ENCODE measurements at regions not wholly inside any gene's neighbourhood (a gene's known extent, or its start where the extent isn't known, plus 50 kb on each side); places are given as distances from the start of the nearest gene placed in this dataset.

DNA sequence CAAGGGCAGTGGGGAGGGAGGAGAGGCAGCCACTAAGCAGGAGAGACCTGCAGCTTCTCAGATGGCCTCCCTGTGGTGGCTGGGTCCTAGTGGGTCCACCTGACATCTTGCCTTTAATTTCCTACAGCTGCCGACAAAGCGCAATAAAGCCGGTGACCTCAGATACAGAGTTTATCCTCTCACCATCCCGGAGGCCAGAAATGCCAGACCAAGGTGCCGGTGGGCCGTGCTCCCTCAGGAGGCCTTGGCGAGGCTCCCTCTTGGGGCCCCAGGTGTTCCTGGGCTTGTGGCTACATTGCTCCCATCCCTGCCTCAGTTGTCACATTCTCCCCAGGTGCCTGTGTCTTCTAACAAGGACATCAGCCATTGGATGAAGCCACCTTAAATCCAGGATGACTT lies 103.0 kb downstream of the ADRA2C start:
- no peak for TF ChIP-seq CTCF (IDR thresholded peaks at IDR 0.05)
- TF ChIP-seq POLR2A (IDR thresholded peaks at IDR 0.05): no peak
